Endodermal cell (in vitro differentiated cells): ENCODE measurements at regions not wholly inside any gene's neighbourhood (a gene's known extent, or its start where the extent isn't known, plus 50 kb on each side); places are given as distances from the start of the nearest gene placed in this dataset.

Experiments
- DNase-seq: peaks from one replicate; pipeline ENCODE4 v3.0.0-alpha.2; 2017
- H3K27ac ChIP-seq: 2 replicates; pipeline ENCODE4 v1.5.1; 2013; ENCODE audit warnings: mild to moderate bottlenecking, low read depth, low read length, moderate library complexity
- H3K27me3 ChIP-seq: 2 replicates; pipeline ENCODE4 v1.6.1; 2013; ENCODE audit warnings: mild to moderate bottlenecking, low read length, moderate library complexity; ENCODE audit not compliant: insufficient read depth, control insufficient read depth, poor library complexity, severe bottlenecking
- H3K36me3 ChIP-seq: 2 replicates; pipeline ENCODE4 v1.7.0; 2013; ENCODE audit warnings: mild to moderate bottlenecking, low read length, moderate library complexity; ENCODE audit not compliant: control insufficient read depth, insufficient read depth
- H3K4me1 ChIP-seq: one replicate; pipeline ENCODE4 v1.7.0; 2013; ENCODE audit warnings: low read length; ENCODE audit not compliant: control insufficient read depth, insufficient read depth
- H3K4me3 ChIP-seq: 2 replicates; pipeline ENCODE4 v1.5.1; 2013; ENCODE audit warnings: mild to moderate bottlenecking, low read length, moderate library complexity
- H3K9ac ChIP-seq: 2 replicates; pipeline ENCODE4 v1.6.1; 2013; ENCODE audit warnings: mild to moderate bottlenecking, low read length, moderate library complexity; ENCODE audit not compliant: poor library complexity, severe bottlenecking; ENCODE audit errors: extremely low read depth
- H3K9me3 ChIP-seq: 2 replicates; pipeline ENCODE4 v1.6.1; 2013; ENCODE audit warnings: mild to moderate bottlenecking, low read length, moderate library complexity; ENCODE audit not compliant: control insufficient read depth
- H3K27ac Mint-ChIP-seq: 2 replicates; pipeline ENCODE4 v1.8.0; 2020; ENCODE audit warnings: mixed read lengths
- H3K27me3 Mint-ChIP-seq: 2 replicates; pipeline ENCODE4 v1.8.0; 2021; ENCODE audit warnings: mild to moderate bottlenecking, mixed read lengths; ENCODE audit not compliant: insufficient read depth
- H3K36me3 Mint-ChIP-seq: 2 replicates; pipeline ENCODE4 v1.8.0; 2020; ENCODE audit warnings: low read depth, mixed read lengths
- H3K4me1 Mint-ChIP-seq: 2 replicates; pipeline ENCODE4 v1.8.0; 2020; ENCODE audit warnings: mixed read lengths
- H3K4me3 Mint-ChIP-seq: 2 replicates; pipeline ENCODE4 v1.8.0; 2020; ENCODE audit warnings: mild to moderate bottlenecking, moderate library complexity, mixed read lengths
- H3K9me3 Mint-ChIP-seq: 2 replicates; pipeline ENCODE4 v1.8.0; 2020; ENCODE audit warnings: mild to moderate bottlenecking, mixed read lengths
- WGBS, 2 experiments: methylation state at CpG; one replicate each; pipeline versions ENCODE4 v1.1.5 to v1.1.7; 2013; ENCODE audit warnings: missing lambda C conversion rate in 2 of 2, mixed read lengths in 1 of 2; ENCODE audit not compliant: insufficient coverage in 1 of 2, insufficient read length in 1 of 2; 5-methylcytosine and 5-hydroxymethylcytosine counted together
- TF ChIP-seq, protein P1 (sequence below): fragments of 200-600 bp; sonication (generic); conservative IDR thresholded peaks from 2 replicates; pipeline ENCODE4 v1.5.0; 2021; ENCODE audit warnings: antibody characterized with exemption, mild to moderate bottlenecking

DNA sequence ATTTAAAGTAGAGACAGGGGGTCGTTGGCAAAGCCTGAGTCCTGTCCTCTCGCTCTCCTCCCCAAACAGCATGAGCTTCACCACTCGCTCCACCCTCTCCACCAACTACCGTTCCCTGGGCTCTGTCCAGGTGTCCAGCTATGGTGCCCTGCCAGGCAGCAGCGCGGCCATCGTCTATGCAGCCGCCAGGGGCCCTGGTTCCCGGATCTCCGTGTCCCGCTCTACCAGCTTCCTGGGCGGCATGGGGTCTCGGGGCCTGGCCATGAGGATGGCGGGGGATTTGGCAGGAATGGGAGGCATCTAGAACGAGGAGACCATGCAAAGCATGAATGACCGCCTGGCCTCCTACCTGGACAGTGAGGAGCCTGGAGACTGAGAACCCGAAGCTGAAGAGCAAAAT is 1117.2 kb upstream of the MIR17HG start:
- no peaks in the 10 kb centered on the region for H3K4me1 ChIP-seq
- TF ChIP-seq, protein P1, sequence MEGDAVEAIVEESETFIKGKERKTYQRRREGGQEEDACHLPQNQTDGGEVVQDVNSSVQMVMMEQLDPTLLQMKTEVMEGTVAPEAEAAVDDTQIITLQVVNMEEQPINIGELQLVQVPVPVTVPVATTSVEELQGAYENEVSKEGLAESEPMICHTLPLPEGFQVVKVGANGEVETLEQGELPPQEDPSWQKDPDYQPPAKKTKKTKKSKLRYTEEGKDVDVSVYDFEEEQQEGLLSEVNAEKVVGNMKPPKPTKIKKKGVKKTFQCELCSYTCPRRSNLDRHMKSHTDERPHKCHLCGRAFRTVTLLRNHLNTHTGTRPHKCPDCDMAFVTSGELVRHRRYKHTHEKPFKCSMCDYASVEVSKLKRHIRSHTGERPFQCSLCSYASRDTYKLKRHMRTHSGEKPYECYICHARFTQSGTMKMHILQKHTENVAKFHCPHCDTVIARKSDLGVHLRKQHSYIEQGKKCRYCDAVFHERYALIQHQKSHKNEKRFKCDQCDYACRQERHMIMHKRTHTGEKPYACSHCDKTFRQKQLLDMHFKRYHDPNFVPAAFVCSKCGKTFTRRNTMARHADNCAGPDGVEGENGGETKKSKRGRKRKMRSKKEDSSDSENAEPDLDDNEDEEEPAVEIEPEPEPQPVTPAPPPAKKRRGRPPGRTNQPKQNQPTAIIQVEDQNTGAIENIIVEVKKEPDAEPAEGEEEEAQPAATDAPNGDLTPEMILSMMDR: no peak
- Mint-ChIP-seq H3K9me3 (peaks cover 2% of the 10 kb centered on the region), H3K27me3 (no peaks in the 10 kb centered on the region), H3K4me1 (peaks cover 4% of the 10 kb centered on the region), H3K36me3 (no peaks in the 10 kb centered on the region), H3K4me3 (no peak overlapping the region), H3K27ac (no peak overlapping the region)
- H3K36me3 ChIP-seq: no peaks in the 10 kb centered on the region
- DNase-seq: no peak
- H3K9ac ChIP-seq: no peak overlapping the region
- peaks cover 4% of the 10 kb centered on the region for H3K9me3 ChIP-seq
- no peak overlapping the region for H3K4me3 ChIP-seq
- 93 to 95% methylated on average over 8 to 17 of the region's 17 CpGs for WGBS, 2 experiments
- H3K27me3 ChIP-seq: no peaks in the 10 kb centered on the region
- H3K27ac ChIP-seq: no peak overlapping the region

DNA sequence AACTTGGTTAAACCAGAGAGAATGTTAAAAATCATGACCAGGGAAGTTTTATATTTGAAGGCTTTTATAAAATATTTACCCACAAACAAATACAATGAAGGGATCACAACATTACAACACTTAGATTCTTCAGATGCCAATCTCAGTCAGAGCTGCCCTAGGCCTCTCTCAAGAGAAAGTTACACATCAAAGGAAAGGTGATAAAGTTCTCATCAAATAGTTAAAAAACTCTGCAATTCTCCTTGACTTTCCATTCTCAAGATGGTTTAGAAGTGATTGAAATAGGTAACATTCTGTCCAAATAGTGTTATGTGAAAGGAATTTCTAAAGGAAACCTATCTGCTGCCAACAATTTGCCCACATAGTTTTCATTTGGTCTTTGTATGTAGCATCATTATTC is 1115.2 kb upstream of the MIR17HG start:
- H3K27ac ChIP-seq: no peak overlapping the region
- H3K4me1 ChIP-seq: no peaks in the 10 kb centered on the region
- DNase-seq: no peak
- H3K4me3 ChIP-seq: no peak overlapping the region
- no peak overlapping the region for H3K9ac ChIP-seq
- no peaks in the 10 kb centered on the region for H3K36me3 ChIP-seq
- H3K4me3 Mint-ChIP-seq: no peak overlapping the region
- no peak overlapping the region for H3K27ac Mint-ChIP-seq
- no peaks in the 10 kb centered on the region for H3K27me3 ChIP-seq
- peaks cover 4% of the 10 kb centered on the region for H3K4me1 Mint-ChIP-seq
- H3K9me3 Mint-ChIP-seq: peaks cover 2% of the 10 kb centered on the region
- TF ChIP-seq, protein P1: no peak
- no peaks in the 10 kb centered on the region for H3K27me3 Mint-ChIP-seq
- peaks cover 4% of the 10 kb centered on the region for H3K9me3 ChIP-seq
- no peaks in the 10 kb centered on the region for H3K36me3 Mint-ChIP-seq

DNA sequence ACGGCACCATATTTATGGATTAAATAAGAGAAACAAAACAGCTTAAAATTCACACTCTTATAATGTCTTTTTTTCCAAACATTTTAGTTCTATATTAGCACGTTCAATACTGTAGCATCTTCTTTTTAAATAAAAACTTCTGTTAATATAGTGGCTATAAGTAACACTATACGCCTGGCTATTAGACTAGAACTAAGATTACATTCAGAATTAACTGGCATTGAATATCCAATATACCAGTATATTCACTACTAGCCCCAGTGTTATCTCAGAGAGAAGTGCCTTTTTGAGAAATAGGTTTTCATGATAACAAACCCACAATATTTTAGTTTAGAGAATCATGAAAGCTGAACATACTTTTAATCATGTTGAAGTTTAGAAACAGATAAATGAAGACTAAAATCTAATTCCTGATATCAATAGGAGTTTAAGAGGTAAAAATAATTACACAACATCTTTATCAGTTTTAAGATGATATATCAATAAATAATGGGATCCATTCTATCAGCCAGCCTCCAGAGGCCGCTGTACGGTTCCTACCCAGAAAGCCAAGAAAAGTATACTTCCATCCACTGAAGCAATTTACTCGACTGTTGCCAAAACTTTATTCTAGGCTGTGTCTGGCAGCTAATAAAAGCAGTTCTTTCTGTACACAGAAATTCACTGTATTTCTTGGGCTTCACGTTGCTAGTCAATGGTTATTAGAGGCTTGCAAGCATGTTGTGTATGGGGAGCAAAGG is 1113.4 kb upstream of the MIR17HG start:
- Mint-ChIP-seq H3K4me3 (no peak overlapping the region), H3K27ac (no peak overlapping the region), H3K9me3 (peaks cover 2% of the 10 kb centered on the region), H3K36me3 (no peaks in the 10 kb centered on the region), H3K4me1 (peaks cover 8% of the 10 kb centered on the region), H3K27me3 (no peaks in the 10 kb centered on the region)
- Histone ChIP-seq H3K27me3 (no peaks in the 10 kb centered on the region), H3K4me1 (no peaks in the 10 kb centered on the region), H3K9me3 (peaks cover 4% of the 10 kb centered on the region), H3K4me3 (no peak overlapping the region), H3K27ac (no peak overlapping the region), H3K36me3 (no peaks in the 10 kb centered on the region), H3K9ac (no peak overlapping the region)
- TF ChIP-seq, protein P1: no peak
- WGBS, 2 experiments: 87 to 92% methylated on average over 4 to 6 of the region's 7 CpGs
- DNase-seq: no peak
